ENCODE measurements at regions not wholly inside any gene's neighbourhood (a gene's known extent, or its start where the extent isn't known, plus 50 kb on each side); places are given as distances from the start of the nearest gene placed in this dataset.
"Not testable (repeated sequence)": the region's sequence is repeated elsewhere in the genome, so short reads cannot be mapped to it uniquely, and the experiment has no call there.

- DNase-seq: no peak
Measured at GRCh38 chr2:37783545-37783944, 112.1 kb upstream of the CDC42EP3 start.

- peak; percentile 40 for DNase-seq
Measured at GRCh38 chr2:37784071-37784758, 112.8 kb upstream of the CDC42EP3 start.

- no peak for DNase-seq
Measured at GRCh38 chr2:37784759-37785149, 113.3 kb upstream of the CDC42EP3 start.

- no peak for DNase-seq
Measured at GRCh38 chr2:37786191-37786698, 114.8 kb upstream of the CDC42EP3 start.

- peak; percentile 77 for DNase-seq
Measured at GRCh38 chr2:37786854-37787253, 115.4 kb upstream of the CDC42EP3 start.

GRCh38 chr2:37788602-37789209 lies 117.3 kb upstream of the CDC42EP3 start:
- no peak for DNase-seq

- DNase-seq: no peak
Measured at GRCh38 chr2:37790019-37790418, 118.6 kb upstream of the CDC42EP3 start.

- no peak for DNase-seq
Measured at GRCh38 chr2:37790462-37790861, 119.0 kb upstream of the CDC42EP3 start.

GRCh38 chr2:37792366-37792765 lies 120.9 kb upstream of the CDC42EP3 start:
- DNase-seq: no peak

- no peak for DNase-seq
Measured at GRCh38 chr2:37793004-37793403, 121.6 kb upstream of the CDC42EP3 start.

GRCh38 chr2:37794717-37795116 lies 123.3 kb upstream of the CDC42EP3 start:
- no peak for DNase-seq

- no peak for DNase-seq
Measured at GRCh38 chr2:37795456-37795855, 124.0 kb upstream of the CDC42EP3 start.

GRCh38 chr2:37795938-37796337 lies 124.5 kb upstream of the CDC42EP3 start:
- DNase-seq: no peak

GRCh38 chr2:37796481-37796880 lies 125.0 kb upstream of the CDC42EP3 start:
- DNase-seq: no peak

- DNase-seq: no peak
Measured at GRCh38 chr2:37797081-37797480, 125.6 kb upstream of the CDC42EP3 start.

- no peak for DNase-seq
Measured at GRCh38 chr2:37798315-37799005, 126.6 kb upstream of the RMDN2 start.

GRCh38 chr2:37800176-37800858 lies 124.8 kb upstream of the RMDN2 start:
- no peak for DNase-seq

GRCh38 chr2:37802211-37802752 lies 122.8 kb upstream of the RMDN2 start:
- DNase-seq: no peak

GRCh38 chr2:37802899-37803379 lies 122.1 kb upstream of the RMDN2 start:
- no peak for DNase-seq

- DNase-seq: not testable (repeated sequence)
Measured at GRCh38 chr2:37806004-37806403, 119.1 kb upstream of the RMDN2 start.

GRCh38 chr2:37809525-37809924 lies 115.6 kb upstream of the RMDN2 start:
- DNase-seq: no peak

- DNase-seq: no peak
Measured at GRCh38 chr2:37809931-37810570, 115.0 kb upstream of the RMDN2 start.

All from NCI-H1092 (cell line).